HepG2 (cell line): ENCODE measurements at regions not wholly inside any gene's neighbourhood (a gene's known extent, or its start where the extent isn't known, plus 50 kb on each side); places are given as distances from the start of the nearest gene placed in this dataset.

Experiments
- ATAC-seq: fragments of 200-7000 bp; cut with Tn5 transposase; 3 replicates; pipeline ENCODE4 v1.9.1; 2020; ENCODE audit warnings: mild to moderate bottlenecking, moderate library complexity
- BruUV-seq: library from RNA; stranded (reverse); fragments of 400-500 nt; replicated peaks from 2 replicates; lab custom pipeline; 2021; lab: Mats Ljungman, UMichigan
- CTCF ChIA-PET: fragments of 300-600 bp; formaldehyde crosslinking; extraction: SDS; loops from one replicate; lab custom pipeline; 2021; ENCODE audit warnings: low total read pairs, inconsistent platforms, low intra/inter-chr PET ratio; lab: Yijun Ruan, JAX
- POLR2A ChIA-PET: fragments of 350-600 bp; sonication (Branson Sonifier 250); formaldehyde crosslinking; loops from one replicate; lab custom pipeline; 2020; ENCODE audit warnings: antibody characterized with exemption, inconsistent platforms; lab: Yijun Ruan, JAX
- DNase-seq: peaks from one replicate; pipeline ENCODE4 v3.0.0-alpha.2; 2015; ENCODE audit warnings: low spot score
- FAIRE-seq: peaks from 3 replicates; lab custom pipeline; 2011; peaks lifted over from hg19 to GRCh38; lab: Jason Lieb, UNC
- H2AFZ ChIP-seq: one replicate; pipeline ENCODE4 v1.6.1; 2011; ENCODE audit warnings: low read length, inconsistent platforms
- H3K27ac ChIP-seq: fragments of 300-600 bp; 3 replicates; pipeline ENCODE4 v1.8.0; 2011; ENCODE audit warnings: mixed run types, mild to moderate bottlenecking, mixed read lengths, low read length, inconsistent platforms; ENCODE audit not compliant: insufficient read depth; ENCODE audit errors: extremely low read length
- H3K27me3 ChIP-seq, 2 experiments: fragments of 200-600 bp in 1 of 2; 2 replicates in 1 of 2; 3 replicates in 1 of 2; pipeline versions ENCODE4 v1.6.0 to v1.8.0; 2011; ENCODE audit warnings: low read length in 2 of 2, mild to moderate bottlenecking in 2 of 2, moderate library complexity in 2 of 2, inconsistent platforms in 1 of 2; ENCODE audit not compliant: insufficient read depth in 2 of 2, control insufficient read depth in 1 of 2
- H3K36me3 ChIP-seq, 2 experiments: fragments of 200-600 bp in 1 of 2; replicated peaks in 1 of 2; 2 replicates in 1 of 2; 3 replicates in 1 of 2; pipeline versions ENCODE4 v1.5.1 to v1.8.0; 2011; ENCODE audit warnings: low read length in 2 of 2, inconsistent platforms in 1 of 2; ENCODE audit not compliant: insufficient read depth in 2 of 2, control insufficient read depth in 1 of 2
- H3K4me1 ChIP-seq: 2 replicates; pipeline ENCODE4 v1.5.1; 2012; ENCODE audit warnings: low read length, inconsistent platforms; ENCODE audit not compliant: insufficient read depth
- H3K4me2 ChIP-seq: 2 replicates; pipeline ENCODE4 v1.6.0; 2011; ENCODE audit warnings: low read depth, low read length, inconsistent platforms
- H3K4me3 ChIP-seq, 3 experiments: fragments of 200-600 bp in 1 of 3; sonication (generic), shearing (Covaris generic) in 1 of 3; replicated peaks in 1 of 3; 2 replicates each; pipeline ENCODE4 v1.5.1; 2011 to 2016; ENCODE audit warnings: low read length in 3 of 3, inconsistent platforms in 2 of 3, low read depth in 2 of 3, mild to moderate bottlenecking in 2 of 3, control low read depth in 1 of 3, mixed read lengths in 1 of 3; ENCODE audit not compliant: insufficient read depth in 1 of 3
- H3K79me2 ChIP-seq: one replicate; pipeline ENCODE4 v1.6.1; 2011; ENCODE audit warnings: low read length, inconsistent platforms; ENCODE audit not compliant: insufficient read depth
- H3K9ac ChIP-seq: 2 replicates; pipeline ENCODE4 v1.6.0; 2011; ENCODE audit warnings: mild to moderate bottlenecking, low read depth, low read length, inconsistent platforms; ENCODE audit not compliant: insufficient read depth
- H3K9me3 ChIP-seq: 2 replicates; pipeline ENCODE4 v1.5.1; 2012; ENCODE audit warnings: mild to moderate bottlenecking, low read length
- H4K20me1 ChIP-seq: 2 replicates; pipeline ENCODE4 v1.6.0; 2011; ENCODE audit warnings: inconsistent platforms, mild to moderate bottlenecking, low read length, moderate library complexity; ENCODE audit not compliant: insufficient read depth
- DMTF1 ChIP-seq: sonication (generic); formaldehyde crosslinking; IDR thresholded peaks from 2 replicates; pipeline ENCODE4 v1.4.0; 2020; ENCODE audit warnings: mild to moderate bottlenecking, missing genetic modification reagents
- EEA1 ChIP-seq: sonication (generic); formaldehyde crosslinking; IDR thresholded peaks from 2 replicates; pipeline ENCODE4 v1.5.1; 2020; ENCODE audit warnings: mild to moderate bottlenecking, missing genetic modification reagents, borderline replicate concordance
- HMGXB3 ChIP-seq: sonication (generic); formaldehyde crosslinking; IDR thresholded peaks from 2 replicates; pipeline ENCODE4 v1.4.0; 2020; ENCODE audit warnings: missing genetic modification reagents, borderline replicate concordance
- HOXD1 ChIP-seq: sonication (generic); formaldehyde crosslinking; IDR thresholded peaks from 2 replicates; pipeline ENCODE4 v1.5.0; 2020; ENCODE audit warnings: missing genetic modification reagents
- KDM6A ChIP-seq: IDR thresholded peaks from 2 replicates; pipeline ENCODE4 v1.6.1; 2016; ENCODE audit warnings: low read depth
- NR2F2 ChIP-seq: IDR thresholded peaks from 2 replicates; pipeline ENCODE4 v1.6.1; 2012; ENCODE audit warnings: low read depth, inconsistent platforms, borderline replicate concordance
- PRDM10 ChIP-seq: sonication (generic); formaldehyde crosslinking; IDR thresholded peaks from 2 replicates; pipeline ENCODE4 v1.4.0; 2020; ENCODE audit warnings: low read depth, missing genetic modification reagents
- SALL2 ChIP-seq: sonication (generic); formaldehyde crosslinking; IDR thresholded peaks from 2 replicates; pipeline ENCODE4 v1.8.1; 2023; ENCODE audit warnings: mild to moderate bottlenecking, missing genetic modification reagents, inconsistent platforms
- TBL1XR1 ChIP-seq: fragments of 150-350 bp; IDR thresholded peaks from 2 replicates; pipeline ENCODE4 v1.6.1; 2014; ENCODE audit warnings: borderline replicate concordance, low read length; ENCODE audit not compliant: partially characterized antibody
- THAP8 ChIP-seq: sonication (generic); formaldehyde crosslinking; IDR thresholded peaks from 2 replicates; pipeline ENCODE4 v1.5.1; 2020; ENCODE audit warnings: missing genetic modification reagents, mild to moderate bottlenecking, borderline replicate concordance
- ZNF232 ChIP-seq: sonication (generic); formaldehyde crosslinking; IDR thresholded peaks from 2 replicates; pipeline ENCODE4 v1.4.0; 2020; ENCODE audit warnings: missing genetic modification reagents, borderline replicate concordance
- ZNF607 ChIP-seq: sonication (generic); formaldehyde crosslinking; IDR thresholded peaks from 2 replicates; pipeline ENCODE4 v1.5.1; 2020; ENCODE audit warnings: missing genetic modification reagents, mild to moderate bottlenecking, borderline replicate concordance
- WGBS: methylation state at CpG from one replicate; pipeline ENCODE4 v1.1.6; 2017; ENCODE audit warnings: low lambda C conversion rate; 5-methylcytosine and 5-hydroxymethylcytosine counted together
- in situ Hi-C: cut with HindIII; loops from 2 replicates; pipeline ENCODE4 v1.10.0; 2017; ENCODE audit warnings: low pct_unique_long_range_greater_than_20kb; ENCODE audit not compliant: extremely low pct_ligation_motif_present
- intact Hi-C: fragments of 100-400 bp; cut with micrococcal nuclease; formaldehyde crosslinking; loops from one replicate; pipeline ENCODE4 v1.10.0; 2022; ENCODE audit not compliant: unreplicated experiment

GRCh38 chr5:28253431-28253830 lies 1215.0 kb upstream of the CDH9 start (continued):
- TF ChIP-seq PRDM10, result no peak
- TF ChIP-seq EEA1 (CRISPR knock-in tag), result no peak
- TF ChIP-seq ZNF607 (CRISPR knock-in tag), result no peak
- TF ChIP-seq KDM6A (CRISPR knock-in tag), result no peak
- TF ChIP-seq SALL2 (CRISPR knock-in tag), result no peak

GRCh38 chr5:28249771-28250415 lies 1211.5 kb upstream of the CDH9 start:
- no peak for ATAC-seq
- H3K4me1 ChIP-seq, result no peaks in the 10 kb centered on the region
- intact Hi-C loops (no loop called here), in situ Hi-C loops (no loop called here)
- H3K9me3 ChIP-seq, result 0 out of 2 replicates have a peak, but pooled peaks cover 8% of the 10 kb centered on the region
- no TSS peak for BruUV-seq
- CTCF ChIA-PET, result no interaction called here
- FAIRE-seq, result no peak
- H2AFZ ChIP-seq, result no peak overlapping the region
- H3K36me3 ChIP-seq, result no peaks in the 10 kb centered on the region
- H3K27ac ChIP-seq, result no peak overlapping the region
- H3K9ac ChIP-seq, result no peak overlapping the region
- DNase-seq, result no peak
- POLR2A ChIA-PET, result no interaction called here
- H3K4me2 ChIP-seq, result no peak overlapping the region
- H3K79me2 ChIP-seq, result no peaks in the 10 kb centered on the region
- WGBS, result 0% methylated on average over 5 of the region's 5 CpGs
- no peak overlapping the region for H3K4me3 ChIP-seq
- H3K27me3 ChIP-seq, result no peaks in the 10 kb centered on the region
- H4K20me1 ChIP-seq, result no peaks in the 10 kb centered on the region
- no peak for TF ChIP-seq DMTF1
- TF ChIP-seq TBL1XR1, result no peak
- no peak for TF ChIP-seq NR2F2
- TF ChIP-seq THAP8, result no peak
- no peak for TF ChIP-seq ZNF232
- no peak for TF ChIP-seq HOXD1 (CRISPR knock-in tag)
- no peak for TF ChIP-seq HMGXB3
